GM20000 (cell line): ENCODE measurements at regions not wholly inside any gene's neighbourhood (a gene's known extent, or its start where the extent isn't known, plus 50 kb on each side); places are given as distances from the start of the nearest gene placed in this dataset.

Experiments
- DNase-seq: peaks from one replicate; pipeline ENCODE4 v3.0.0; 2012; ENCODE audit warnings: low spot score
- TF ChIP-seq, protein P1 (sequence below): IDR thresholded peaks from 2 replicates; pipeline ENCODE4 v1.5.1; 2012; ENCODE audit warnings: mild to moderate bottlenecking, control low read depth; ENCODE audit errors: extremely low read depth, missing control alignments

DNA sequence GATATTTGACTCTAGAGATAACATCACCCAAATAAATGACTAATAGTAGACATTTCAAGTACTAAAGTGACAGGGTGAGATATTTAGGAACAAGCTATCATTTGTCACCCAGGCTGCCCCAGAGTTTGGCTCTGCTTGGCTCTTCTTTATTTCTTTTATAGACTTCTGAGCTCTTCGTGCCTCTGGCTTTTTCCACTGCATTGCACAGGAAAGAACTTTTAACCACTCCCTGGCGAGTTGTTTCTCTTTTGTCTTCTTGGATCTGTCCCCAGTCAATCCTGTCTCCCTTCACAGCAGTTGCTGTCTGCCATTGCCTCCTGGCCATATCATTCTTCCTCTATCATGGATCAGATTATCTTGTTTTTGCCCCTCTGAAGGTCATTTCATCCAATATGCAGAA, 339.2 kb upstream of the DCBLD2 start:
- TF ChIP-seq, protein P1, sequence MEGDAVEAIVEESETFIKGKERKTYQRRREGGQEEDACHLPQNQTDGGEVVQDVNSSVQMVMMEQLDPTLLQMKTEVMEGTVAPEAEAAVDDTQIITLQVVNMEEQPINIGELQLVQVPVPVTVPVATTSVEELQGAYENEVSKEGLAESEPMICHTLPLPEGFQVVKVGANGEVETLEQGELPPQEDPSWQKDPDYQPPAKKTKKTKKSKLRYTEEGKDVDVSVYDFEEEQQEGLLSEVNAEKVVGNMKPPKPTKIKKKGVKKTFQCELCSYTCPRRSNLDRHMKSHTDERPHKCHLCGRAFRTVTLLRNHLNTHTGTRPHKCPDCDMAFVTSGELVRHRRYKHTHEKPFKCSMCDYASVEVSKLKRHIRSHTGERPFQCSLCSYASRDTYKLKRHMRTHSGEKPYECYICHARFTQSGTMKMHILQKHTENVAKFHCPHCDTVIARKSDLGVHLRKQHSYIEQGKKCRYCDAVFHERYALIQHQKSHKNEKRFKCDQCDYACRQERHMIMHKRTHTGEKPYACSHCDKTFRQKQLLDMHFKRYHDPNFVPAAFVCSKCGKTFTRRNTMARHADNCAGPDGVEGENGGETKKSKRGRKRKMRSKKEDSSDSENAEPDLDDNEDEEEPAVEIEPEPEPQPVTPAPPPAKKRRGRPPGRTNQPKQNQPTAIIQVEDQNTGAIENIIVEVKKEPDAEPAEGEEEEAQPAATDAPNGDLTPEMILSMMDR = no peak
- no peak for DNase-seq

DNA sequence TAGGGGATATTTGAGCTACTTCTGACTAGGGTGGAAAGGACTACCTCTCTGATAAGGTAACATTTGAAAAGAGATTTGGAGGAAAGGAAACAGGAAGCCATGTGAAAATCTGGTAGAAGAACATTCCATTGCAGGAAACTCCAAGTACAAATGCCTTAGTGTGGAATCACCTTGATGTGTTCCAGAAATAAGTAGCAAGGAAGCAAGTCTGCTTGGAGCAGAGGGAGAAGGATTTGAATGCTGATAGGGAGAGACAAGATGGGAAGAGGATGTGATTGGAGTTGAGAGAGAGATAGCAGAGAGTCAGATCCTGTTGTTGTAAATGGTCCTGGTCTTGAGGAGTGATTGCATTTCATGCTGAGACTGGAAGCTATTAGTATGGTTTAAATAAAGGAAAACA, 335.1 kb upstream of the DCBLD2 start:
- TF ChIP-seq, protein P1 = no peak

DNA sequence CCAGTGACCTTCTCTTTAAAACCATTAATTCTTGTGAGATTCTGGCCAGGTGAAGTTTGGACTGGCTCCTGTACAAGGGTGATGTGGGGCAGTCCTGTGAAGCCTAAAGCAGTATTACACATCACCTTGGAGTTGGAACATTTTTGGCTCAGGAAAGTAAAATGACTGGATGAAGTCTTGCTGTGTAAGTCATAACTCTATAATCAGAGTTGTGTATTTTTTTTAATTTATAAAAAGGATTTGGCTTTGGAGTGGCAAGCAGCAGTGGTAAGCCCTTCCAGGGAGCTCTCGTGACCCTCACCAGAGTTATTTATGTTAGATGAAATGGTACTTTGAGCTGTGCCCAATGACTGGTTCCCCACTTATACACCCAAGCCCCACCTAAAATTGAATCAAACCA, 331.2 kb upstream of the DCBLD2 start:
- TF ChIP-seq, protein P1 = no peak
- DNase-seq = no peak

More for the DNA sequence above, 335.1 kb upstream of the DCBLD2 start:
- no peak for DNase-seq

GRCh38 chr3:99218468-99218867, 317.0 kb upstream of the DCBLD2 start:
- no peak for DNase-seq
- TF ChIP-seq, protein P1 = no peak

- no peak for DNase-seq
- TF ChIP-seq, protein P1 = no peak
Measured at GRCh38 chr3:99212969-99213368, 311.5 kb upstream of the DCBLD2 start.

DNA sequence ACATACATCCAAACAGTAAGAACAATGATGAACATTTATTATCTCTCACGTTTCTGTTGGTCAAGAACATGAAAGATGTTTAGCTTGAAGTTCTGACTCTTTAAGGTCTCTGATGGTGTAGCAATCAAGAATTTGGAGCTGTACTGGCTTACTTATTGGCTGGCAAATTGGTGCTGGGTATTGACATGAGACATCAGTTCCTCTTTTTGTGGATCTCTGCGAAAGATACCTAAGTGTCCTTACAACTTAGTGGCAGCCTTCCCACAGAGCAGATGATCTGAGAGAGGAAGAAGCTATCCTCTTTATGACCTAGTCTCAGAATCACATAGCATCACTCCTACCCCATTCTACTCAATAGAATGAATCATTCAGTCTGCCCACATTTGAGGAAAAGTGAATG, 309.8 kb upstream of the DCBLD2 start:
- DNase-seq = no peak
- TF ChIP-seq, protein P1 = no peak

GRCh38 chr3:99199021-99199420, 297.5 kb upstream of the DCBLD2 start:
- no peak for DNase-seq
- TF ChIP-seq, protein P1 = no peak
